Glutamatergic neuron (in vitro differentiated cells): ENCODE measurements at regions not wholly inside any gene's neighbourhood (a gene's known extent, or its start where the extent isn't known, plus 50 kb on each side); places are given as distances from the start of the nearest gene placed in this dataset.

Experiments used
- DNase-seq: peaks from one replicate; pipeline ENCODE4 v3.0.0; 2022
- H3K27ac Mint-ChIP-seq: one replicate; pipeline ENCODE4 v1.8.0; 2020; ENCODE audit warnings: mild to moderate bottlenecking, mixed read lengths, inconsistent platforms; ENCODE audit not compliant: unreplicated experiment
- H3K27me3 Mint-ChIP-seq: one replicate; pipeline ENCODE4 v1.8.0; 2020; ENCODE audit warnings: mild to moderate bottlenecking, moderate library complexity, mixed read lengths, inconsistent platforms; ENCODE audit not compliant: unreplicated experiment
- H3K36me3 Mint-ChIP-seq: one replicate; pipeline ENCODE4 v1.8.0; 2020; ENCODE audit warnings: mild to moderate bottlenecking, mixed read lengths, inconsistent platforms; ENCODE audit not compliant: unreplicated experiment
- H3K4me1 Mint-ChIP-seq: one replicate; pipeline ENCODE4 v1.8.0; 2020; ENCODE audit warnings: mild to moderate bottlenecking, low read depth, mixed read lengths, inconsistent platforms; ENCODE audit not compliant: unreplicated experiment
- H3K4me3 Mint-ChIP-seq: one replicate; pipeline ENCODE4 v1.8.0; 2020; ENCODE audit warnings: mild to moderate bottlenecking, mixed read lengths, inconsistent platforms; ENCODE audit not compliant: unreplicated experiment
- H3K9me3 Mint-ChIP-seq: one replicate; pipeline ENCODE4 v1.8.0; 2020; ENCODE audit warnings: mild to moderate bottlenecking, moderate library complexity, mixed read lengths, inconsistent platforms; ENCODE audit not compliant: unreplicated experiment
- TF ChIP-seq, protein P1 (sequence below): fragments of 200-600 bp; sonication (generic); IDR thresholded peaks from one replicate; pipeline ENCODE4 v1.5.0; 2021; ENCODE audit not compliant: partially characterized antibody, unreplicated experiment

GRCh38 chrX:150092549-150092948 lies 154.3 kb upstream of the EOLA2 start:
- Mint-ChIP-seq H3K27ac (no peak overlapping the region), H3K4me3 (no peak overlapping the region), H3K4me1 (no peaks in the 10 kb centered on the region), H3K9me3 (no peaks in the 10 kb centered on the region), H3K27me3 (no peaks in the 10 kb centered on the region), H3K36me3 (no peaks in the 10 kb centered on the region)
- no peak for DNase-seq
- TF ChIP-seq, protein P1, sequence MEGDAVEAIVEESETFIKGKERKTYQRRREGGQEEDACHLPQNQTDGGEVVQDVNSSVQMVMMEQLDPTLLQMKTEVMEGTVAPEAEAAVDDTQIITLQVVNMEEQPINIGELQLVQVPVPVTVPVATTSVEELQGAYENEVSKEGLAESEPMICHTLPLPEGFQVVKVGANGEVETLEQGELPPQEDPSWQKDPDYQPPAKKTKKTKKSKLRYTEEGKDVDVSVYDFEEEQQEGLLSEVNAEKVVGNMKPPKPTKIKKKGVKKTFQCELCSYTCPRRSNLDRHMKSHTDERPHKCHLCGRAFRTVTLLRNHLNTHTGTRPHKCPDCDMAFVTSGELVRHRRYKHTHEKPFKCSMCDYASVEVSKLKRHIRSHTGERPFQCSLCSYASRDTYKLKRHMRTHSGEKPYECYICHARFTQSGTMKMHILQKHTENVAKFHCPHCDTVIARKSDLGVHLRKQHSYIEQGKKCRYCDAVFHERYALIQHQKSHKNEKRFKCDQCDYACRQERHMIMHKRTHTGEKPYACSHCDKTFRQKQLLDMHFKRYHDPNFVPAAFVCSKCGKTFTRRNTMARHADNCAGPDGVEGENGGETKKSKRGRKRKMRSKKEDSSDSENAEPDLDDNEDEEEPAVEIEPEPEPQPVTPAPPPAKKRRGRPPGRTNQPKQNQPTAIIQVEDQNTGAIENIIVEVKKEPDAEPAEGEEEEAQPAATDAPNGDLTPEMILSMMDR, result no peak

GRCh38 chrX:150094375-150094774 lies 156.1 kb upstream of the EOLA2 start:
- H3K27ac Mint-ChIP-seq, result no peak overlapping the region
- no peak for DNase-seq
- no peaks in the 10 kb centered on the region for H3K27me3 Mint-ChIP-seq
- TF ChIP-seq, protein P1, result no peak
- no peaks in the 10 kb centered on the region for H3K36me3 Mint-ChIP-seq
- no peaks in the 10 kb centered on the region for H3K9me3 Mint-ChIP-seq
- no peak overlapping the region for H3K4me3 Mint-ChIP-seq
- no peaks in the 10 kb centered on the region for H3K4me1 Mint-ChIP-seq

DNA sequence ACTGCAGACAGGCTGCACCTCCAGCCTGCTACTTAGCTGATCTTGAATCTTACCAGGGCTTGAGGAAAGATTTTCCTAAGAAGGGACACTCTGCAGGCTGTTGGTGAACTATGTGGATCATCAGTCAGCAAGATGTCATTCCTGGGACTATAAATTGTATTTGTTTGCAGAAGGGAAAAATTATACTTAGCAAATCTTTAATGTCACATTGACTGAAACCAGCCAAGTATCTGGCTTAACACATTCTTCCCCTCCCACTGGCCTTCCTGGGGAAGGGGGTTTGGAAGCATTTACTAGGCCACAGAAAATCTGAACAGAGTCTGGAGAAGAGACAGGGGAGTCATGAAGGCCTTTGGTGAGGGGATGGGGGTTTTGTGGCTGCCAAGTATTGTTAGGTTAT lies 156.7 kb upstream of the EOLA2 start:
- Mint-ChIP-seq H3K36me3 (no peaks in the 10 kb centered on the region), H3K27ac (no peak overlapping the region), H3K4me1 (no peaks in the 10 kb centered on the region), H3K4me3 (no peak overlapping the region), H3K27me3 (no peaks in the 10 kb centered on the region), H3K9me3 (no peaks in the 10 kb centered on the region)
- DNase-seq, result no peak
- TF ChIP-seq, protein P1, result no peak

DNA sequence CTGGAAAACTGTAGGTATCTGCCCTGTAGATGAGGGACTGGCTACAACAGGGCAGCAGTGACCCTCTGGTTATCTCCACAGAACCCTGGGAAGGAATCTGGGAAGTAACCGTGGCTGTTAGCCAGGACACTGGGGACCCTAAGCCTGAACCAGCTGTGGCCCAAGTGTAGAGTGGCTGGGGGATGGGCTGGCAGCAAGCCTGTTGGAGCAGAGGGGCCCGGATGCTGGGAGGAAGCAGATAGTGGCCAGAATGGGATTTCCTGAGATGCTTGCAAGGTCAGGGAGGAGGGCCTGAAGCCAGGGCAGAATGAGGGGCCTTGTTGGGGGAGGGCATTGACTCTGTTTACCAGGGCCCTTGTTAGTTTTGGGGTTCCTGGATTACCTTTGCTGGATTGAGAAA lies 161.0 kb upstream of the EOLA2 start:
- Mint-ChIP-seq H3K27ac (no peak overlapping the region), H3K9me3 (no peaks in the 10 kb centered on the region), H3K4me1 (no peaks in the 10 kb centered on the region), H3K27me3 (no peaks in the 10 kb centered on the region), H3K4me3 (no peak overlapping the region), H3K36me3 (no peaks in the 10 kb centered on the region)
- TF ChIP-seq, protein P1, result no peak
- peak; percentile 15 for DNase-seq

GRCh38 chrX:150100261-150100660 lies 162.0 kb upstream of the EOLA2 start:
- TF ChIP-seq, protein P1, result no peak
- Mint-ChIP-seq H3K9me3 (no peaks in the 10 kb centered on the region), H3K4me3 (no peak overlapping the region), H3K36me3 (no peaks in the 10 kb centered on the region), H3K27me3 (no peaks in the 10 kb centered on the region), H3K27ac (no peak overlapping the region), H3K4me1 (no peaks in the 10 kb centered on the region)
- DNase-seq, result no peak
